SK-N-SH (cell line): ENCODE measurements at regions not wholly inside any gene's neighbourhood (a gene's known extent, or its start where the extent isn't known, plus 50 kb on each side); places are given as distances from the start of the nearest gene placed in this dataset.

Experiments
- CTCF ChIA-PET: fragments of 300-600, 350-600 bp; formaldehyde crosslinking; extraction: SDS; loops from one replicate; lab custom pipeline; 2021; lab: Yijun Ruan, JAX
- POLR2A ChIA-PET: fragments of 350-600 bp; sonication (Branson Sonifier 250); formaldehyde crosslinking; extraction: SDS; loops from one replicate; lab custom pipeline; 2020; ENCODE audit warnings: antibody characterized with exemption, inconsistent platforms; lab: Yijun Ruan, JAX
- DNase-seq: peaks from one replicate; pipeline ENCODE4 v3.0.0; 2012
- H2AFZ ChIP-seq: fragments of 200-600 bp; sonication (generic); 2 replicates; pipeline ENCODE4 v1.8.1; 2016; ENCODE audit warnings: antibody characterized with exemption, mild to moderate bottlenecking, low read depth
- H3F3A ChIP-seq: fragments of 200-600 bp; sonication (generic); replicated peaks from 2 replicates; pipeline ENCODE3; 2016; ENCODE audit warnings: antibody characterized with exemption, mild to moderate bottlenecking; ENCODE audit not compliant: insufficient read depth
- H3K27ac ChIP-seq, 2 experiments: fragments of 200-500 bp in 1 of 2; fragments of 200-600 bp in 1 of 2; sonication (Bioruptor generic) in 1 of 2; sonication (generic), shearing (Covaris generic) in 1 of 2; 2 replicates each; pipeline versions ENCODE4 v1.5.1 to v1.6.1; 2014 to 2016; ENCODE audit warnings: low read depth in 2 of 2, inconsistent platforms in 1 of 2, low read length in 1 of 2, mild to moderate bottlenecking in 1 of 2, mixed read lengths in 1 of 2
- H3K27me3 ChIP-seq: fragments of 200-600 bp; sonication (generic), shearing (Covaris generic); 2 replicates; pipeline ENCODE4 v1.6.1; 2016; ENCODE audit warnings: mixed run types; ENCODE audit not compliant: insufficient read depth
- H3K36me3 ChIP-seq, 2 experiments: fragments of 200-500 bp in 1 of 2; fragments of 200-600 bp in 1 of 2; sonication (Bioruptor generic) in 1 of 2; sonication (generic) in 1 of 2; replicated peaks in 1 of 2; 2 replicates each; pipeline versions ENCODE3 to v1.5.1; 2014 to 2016; ENCODE audit warnings: low read length in 1 of 2, mild to moderate bottlenecking in 1 of 2; ENCODE audit not compliant: insufficient read depth in 2 of 2, control insufficient read depth in 1 of 2
- H3K4me1 ChIP-seq, 2 experiments: fragments of 200-500 bp in 1 of 2; fragments of 200-600 bp in 1 of 2; sonication (Bioruptor generic) in 1 of 2; sonication (generic), shearing (Covaris generic) in 1 of 2; 2 replicates each; pipeline versions ENCODE4 v1.5.1 to v1.6.1; 2014 to 2016; ENCODE audit warnings: low read depth in 1 of 2, low read length in 1 of 2, mixed run types in 1 of 2; ENCODE audit not compliant: insufficient read depth in 2 of 2, control insufficient read depth in 1 of 2
- H3K4me2 ChIP-seq: fragments of 200-600 bp; sonication (generic), shearing (Covaris generic); 2 replicates; pipeline ENCODE4 v1.6.1; 2017; ENCODE audit warnings: mixed run types
- H3K4me3 ChIP-seq, 2 experiments: fragments of 200-500 bp in 1 of 2; fragments of 200-600 bp in 1 of 2; sonication (Bioruptor generic) in 1 of 2; sonication (generic), shearing (Covaris generic) in 1 of 2; 2 replicates each; pipeline versions ENCODE4 v1.5.1 to v1.8.1; 2014 to 2016; ENCODE audit warnings: low read depth in 2 of 2, inconsistent platforms in 1 of 2, low read length in 1 of 2, mild to moderate bottlenecking in 1 of 2, mixed read lengths in 1 of 2, moderate library complexity in 1 of 2
- H3K79me2 ChIP-seq: fragments of 200-600 bp; sonication (generic); 2 replicates; pipeline ENCODE4 v1.8.1; 2017; ENCODE audit warnings: mild to moderate bottlenecking; ENCODE audit not compliant: insufficient read depth
- H3K9ac ChIP-seq: fragments of 200-600 bp; sonication (generic); 2 replicates; pipeline ENCODE4 v1.6.1; 2017; ENCODE audit warnings: mixed run types
- H3K9me2 ChIP-seq: fragments of 200-600 bp; sonication (generic); 2 replicates; pipeline ENCODE4 v1.6.1; 2017; ENCODE audit warnings: mixed run types
- H3K9me3 ChIP-seq: fragments of 200-600 bp; sonication (generic); 2 replicates; pipeline ENCODE4 v1.6.1; 2017; ENCODE audit warnings: mixed run types, mild to moderate bottlenecking, moderate library complexity
- H4K20me1 ChIP-seq: fragments of 200-600 bp; sonication (generic); 2 replicates; pipeline ENCODE4 v1.6.1; 2017; ENCODE audit warnings: mild to moderate bottlenecking, mixed run types; ENCODE audit not compliant: insufficient read depth
- CHD2 ChIP-seq: fragments of 150-350 bp; IDR thresholded peaks from 2 replicates; pipeline ENCODE4 v1.6.1; 2018; ENCODE audit warnings: low read length; ENCODE audit not compliant: partially characterized antibody
- ELF1 ChIP-seq: IDR thresholded peaks from 2 replicates; pipeline ENCODE4 v1.4.0; 2012
- EZH2phosphoT487 ChIP-seq: fragments of 200-600 bp; sonication (generic); IDR thresholded peaks from 2 replicates; pipeline ENCODE4 v1.6.1; 2017; ENCODE audit warnings: low read depth, mixed run types, mild to moderate bottlenecking, antibody characterized with exemption, moderate library complexity, borderline replicate concordance
- FOSL2 ChIP-seq: IDR thresholded peaks from 2 replicates; pipeline ENCODE4 v1.4.0; 2012; ENCODE audit warnings: low read depth, mild to moderate bottlenecking, moderate library complexity, borderline replicate concordance
- FOXJ3 ChIP-seq: sonication (generic); formaldehyde crosslinking; IDR thresholded peaks from 2 replicates; pipeline ENCODE4 v1.5.1; 2020; ENCODE audit warnings: mild to moderate bottlenecking, missing genetic modification reagents
- FOXM1 ChIP-seq: IDR thresholded peaks from 2 replicates; pipeline ENCODE4 v1.4.0; 2012; ENCODE audit warnings: low read depth, mild to moderate bottlenecking
- GABPA ChIP-seq: IDR thresholded peaks from 2 replicates; pipeline ENCODE4 v1.4.0; 2012; ENCODE audit warnings: low read depth, mild to moderate bottlenecking
- MEF2A ChIP-seq: IDR thresholded peaks from 2 replicates; pipeline ENCODE4 v1.4.0; 2012; ENCODE audit warnings: low read depth, borderline replicate concordance
- MXI1 ChIP-seq: IDR thresholded peaks from 2 replicates; pipeline ENCODE4 v1.6.1; 2012; ENCODE audit warnings: mild to moderate bottlenecking, low read depth, low read length, improper control_type of control experiment
- RCOR1 ChIP-seq: fragments of 150-350 bp; IDR thresholded peaks from 2 replicates; pipeline ENCODE4 v1.6.1; 2017; ENCODE audit warnings: antibody characterized with exemption, low read length
- SIN3A ChIP-seq: IDR thresholded peaks from 2 replicates; pipeline ENCODE4 v1.6.1; 2012; ENCODE audit warnings: low read depth, mild to moderate bottlenecking, low read length, moderate library complexity, borderline replicate concordance
- TEAD4 ChIP-seq: IDR thresholded peaks from 2 replicates; pipeline ENCODE4 v1.4.0; 2012; ENCODE audit warnings: mild to moderate bottlenecking, borderline replicate concordance; ENCODE audit not compliant: insufficient read depth
- YY1 ChIP-seq: IDR thresholded peaks from 2 replicates; pipeline ENCODE4 v1.4.0; 2012; ENCODE audit warnings: low read depth, mild to moderate bottlenecking
- WGBS: methylation state at CpG from one replicate; pipeline ENCODE4 v1.1.6; 2017; ENCODE audit warnings: low lambda C conversion rate; 5-methylcytosine and 5-hydroxymethylcytosine counted together
- TF ChIP-seq, protein P1 (sequence below): IDR thresholded peaks from 2 replicates; pipeline ENCODE4 v1.6.1; 2012; ENCODE audit warnings: mild to moderate bottlenecking, low read depth, low read length, moderate library complexity
- TF ChIP-seq, protein P2 (sequence below): IDR thresholded peaks from 2 replicates; pipeline ENCODE4; 2012
- TF ChIP-seq, protein P3 (sequence below): IDR thresholded peaks from 2 replicates; pipeline ENCODE4 v1.4.0; 2012; ENCODE audit warnings: low read depth
- TF ChIP-seq, protein P4 (sequence below): IDR thresholded peaks from 2 replicates; pipeline ENCODE4 v1.4.0; 2012; ENCODE audit warnings: low read depth, borderline replicate concordance

DNA sequence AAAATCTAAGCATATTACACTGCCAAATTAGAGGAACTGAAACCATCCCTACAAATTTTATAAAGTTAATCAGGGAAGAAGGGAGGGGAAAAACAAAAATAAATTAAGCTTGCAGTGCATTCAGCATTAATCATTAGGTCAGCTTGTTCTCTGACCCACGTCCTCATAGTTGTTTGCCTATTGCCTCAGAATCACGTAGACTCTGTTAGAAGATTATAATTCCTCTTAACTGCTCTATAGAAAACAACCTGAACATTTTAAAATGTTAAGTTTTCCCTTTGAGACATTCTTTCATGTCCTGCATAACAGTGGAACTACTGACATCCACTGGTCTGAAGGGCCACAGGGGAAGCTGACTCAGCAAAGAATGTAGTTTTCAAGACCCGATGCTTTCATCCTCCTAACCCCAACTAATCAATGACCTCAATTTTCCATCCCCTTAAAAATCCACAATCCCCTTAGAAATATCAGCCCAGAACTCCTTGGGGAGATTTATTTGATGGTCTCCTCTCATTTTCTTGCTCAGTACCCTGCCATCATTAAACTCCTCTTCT, 112.4 kb downstream of the FBXO4 start (continued):
- TF ChIP-seq, protein P1, sequence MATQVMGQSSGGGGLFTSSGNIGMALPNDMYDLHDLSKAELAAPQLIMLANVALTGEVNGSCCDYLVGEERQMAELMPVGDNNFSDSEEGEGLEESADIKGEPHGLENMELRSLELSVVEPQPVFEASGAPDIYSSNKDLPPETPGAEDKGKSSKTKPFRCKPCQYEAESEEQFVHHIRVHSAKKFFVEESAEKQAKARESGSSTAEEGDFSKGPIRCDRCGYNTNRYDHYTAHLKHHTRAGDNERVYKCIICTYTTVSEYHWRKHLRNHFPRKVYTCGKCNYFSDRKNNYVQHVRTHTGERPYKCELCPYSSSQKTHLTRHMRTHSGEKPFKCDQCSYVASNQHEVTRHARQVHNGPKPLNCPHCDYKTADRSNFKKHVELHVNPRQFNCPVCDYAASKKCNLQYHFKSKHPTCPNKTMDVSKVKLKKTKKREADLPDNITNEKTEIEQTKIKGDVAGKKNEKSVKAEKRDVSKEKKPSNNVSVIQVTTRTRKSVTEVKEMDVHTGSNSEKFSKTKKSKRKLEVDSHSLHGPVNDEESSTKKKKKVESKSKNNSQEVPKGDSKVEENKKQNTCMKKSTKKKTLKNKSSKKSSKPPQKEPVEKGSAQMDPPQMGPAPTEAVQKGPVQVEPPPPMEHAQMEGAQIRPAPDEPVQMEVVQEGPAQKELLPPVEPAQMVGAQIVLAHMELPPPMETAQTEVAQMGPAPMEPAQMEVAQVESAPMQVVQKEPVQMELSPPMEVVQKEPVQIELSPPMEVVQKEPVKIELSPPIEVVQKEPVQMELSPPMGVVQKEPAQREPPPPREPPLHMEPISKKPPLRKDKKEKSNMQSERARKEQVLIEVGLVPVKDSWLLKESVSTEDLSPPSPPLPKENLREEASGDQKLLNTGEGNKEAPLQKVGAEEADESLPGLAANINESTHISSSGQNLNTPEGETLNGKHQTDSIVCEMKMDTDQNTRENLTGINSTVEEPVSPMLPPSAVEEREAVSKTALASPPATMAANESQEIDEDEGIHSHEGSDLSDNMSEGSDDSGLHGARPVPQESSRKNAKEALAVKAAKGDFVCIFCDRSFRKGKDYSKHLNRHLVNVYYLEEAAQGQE: no peak
- TF ChIP-seq EZH2phosphoT487: no peak
- TF ChIP-seq SIN3A: no peak
- TF ChIP-seq, protein P2, sequence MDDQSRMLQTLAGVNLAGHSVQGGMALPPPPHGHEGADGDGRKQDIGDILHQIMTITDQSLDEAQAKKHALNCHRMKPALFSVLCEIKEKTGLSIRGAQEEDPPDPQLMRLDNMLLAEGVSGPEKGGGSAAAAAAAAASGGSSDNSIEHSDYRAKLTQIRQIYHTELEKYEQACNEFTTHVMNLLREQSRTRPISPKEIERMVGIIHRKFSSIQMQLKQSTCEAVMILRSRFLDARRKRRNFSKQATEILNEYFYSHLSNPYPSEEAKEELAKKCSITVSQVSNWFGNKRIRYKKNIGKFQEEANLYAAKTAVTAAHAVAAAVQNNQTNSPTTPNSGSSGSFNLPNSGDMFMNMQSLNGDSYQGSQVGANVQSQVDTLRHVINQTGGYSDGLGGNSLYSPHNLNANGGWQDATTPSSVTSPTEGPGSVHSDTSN: no peak
- no peak for TF ChIP-seq FOXJ3 (CRISPR knock-in tag)
- no peak for TF ChIP-seq TEAD4

DNA sequence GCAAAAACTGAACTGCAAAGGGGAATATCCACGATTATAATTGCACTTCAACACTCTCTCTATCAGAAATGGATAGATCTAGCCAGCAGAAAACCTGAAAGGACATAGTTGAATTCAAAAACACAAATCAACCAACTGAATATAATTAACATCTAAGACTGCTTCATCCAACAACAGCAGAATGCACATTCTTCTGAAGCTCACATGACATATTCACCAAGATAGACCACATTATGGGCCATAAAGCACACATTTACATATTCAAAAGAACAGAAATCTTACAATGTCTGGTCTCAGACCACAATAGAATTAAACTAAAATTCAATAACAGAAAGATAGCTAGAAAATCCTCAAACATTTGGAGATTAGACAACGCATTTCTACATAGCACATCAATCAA, 118.3 kb downstream of the FBXO4 start:
- no peaks in the 10 kb centered on the region for H4K20me1 ChIP-seq
- no peaks in the 10 kb centered on the region for H3K9me3 ChIP-seq
- ChIA-PET POLR2A (no interaction called here), CTCF (interaction anchor here (0.6 to 2.2 kb wide), 4 partner anchors 10 to 608 kb away, joined by 3 to 7 read pairs (median 4); no protein-coding TSS in a partner anchor)
- H3K79me2 ChIP-seq: no peaks in the 10 kb centered on the region
- no peak overlapping the region for H3K4me3 ChIP-seq
- WGBS: 2% methylated on average over 2 of the region's 2 CpGs
- H3K4me2 ChIP-seq: no peak overlapping the region
- no peak overlapping the region for H3K9ac ChIP-seq
- H3K27ac ChIP-seq: no peak overlapping the region
- no peaks in the 10 kb centered on the region for H3K9me2 ChIP-seq
- DNase-seq: no peak
- no peaks in the 10 kb centered on the region for H3K4me1 ChIP-seq
- H3K27me3 ChIP-seq: no peaks in the 10 kb centered on the region
- no peak overlapping the region for H2AFZ ChIP-seq
- H3K36me3 ChIP-seq: no peaks in the 10 kb centered on the region
- H3F3A ChIP-seq: no peaks in the 10 kb centered on the region
- TF ChIP-seq GABPA: no peak
- TF ChIP-seq CHD2: no peak
- TF ChIP-seq FOXJ3 (CRISPR knock-in tag): no peak
- no peak for TF ChIP-seq FOXM1
- no peak for TF ChIP-seq YY1
- TF ChIP-seq, protein P3, sequence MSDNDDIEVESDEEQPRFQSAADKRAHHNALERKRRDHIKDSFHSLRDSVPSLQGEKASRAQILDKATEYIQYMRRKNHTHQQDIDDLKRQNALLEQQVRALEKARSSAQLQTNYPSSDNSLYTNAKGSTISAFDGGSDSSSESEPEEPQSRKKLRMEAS: no peak
- no peak for TF ChIP-seq SIN3A
- no peak for TF ChIP-seq FOSL2
- TF ChIP-seq ELF1: no peak
- TF ChIP-seq, protein P4, sequence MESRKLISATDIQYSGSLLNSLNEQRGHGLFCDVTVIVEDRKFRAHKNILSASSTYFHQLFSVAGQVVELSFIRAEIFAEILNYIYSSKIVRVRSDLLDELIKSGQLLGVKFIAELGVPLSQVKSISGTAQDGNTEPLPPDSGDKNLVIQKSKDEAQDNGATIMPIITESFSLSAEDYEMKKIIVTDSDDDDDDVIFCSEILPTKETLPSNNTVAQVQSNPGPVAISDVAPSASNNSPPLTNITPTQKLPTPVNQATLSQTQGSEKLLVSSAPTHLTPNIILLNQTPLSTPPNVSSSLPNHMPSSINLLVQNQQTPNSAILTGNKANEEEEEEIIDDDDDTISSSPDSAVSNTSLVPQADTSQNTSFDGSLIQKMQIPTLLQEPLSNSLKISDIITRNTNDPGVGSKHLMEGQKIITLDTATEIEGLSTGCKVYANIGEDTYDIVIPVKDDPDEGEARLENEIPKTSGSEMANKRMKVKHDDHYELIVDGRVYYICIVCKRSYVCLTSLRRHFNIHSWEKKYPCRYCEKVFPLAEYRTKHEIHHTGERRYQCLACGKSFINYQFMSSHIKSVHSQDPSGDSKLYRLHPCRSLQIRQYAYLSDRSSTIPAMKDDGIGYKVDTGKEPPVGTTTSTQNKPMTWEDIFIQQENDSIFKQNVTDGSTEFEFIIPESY: no peak
- TF ChIP-seq, protein P1: no peak
- TF ChIP-seq MEF2A: no peak
- TF ChIP-seq RCOR1: no peak
- TF ChIP-seq MXI1: no peak
- TF ChIP-seq, protein P2: no peak
- TF ChIP-seq EZH2phosphoT487: no peak
